ENCODE measurements at regions not wholly inside any gene's neighbourhood (a gene's known extent, or its start where the extent isn't known, plus 50 kb on each side); places are given as distances from the start of the nearest gene placed in this dataset.
"Not testable (repeated sequence)": the region's sequence is repeated elsewhere in the genome, so short reads cannot be mapped to it uniquely, and the experiment has no call there.

GRCh38 chr21:18000981-18001686 lies 182.0 kb upstream of the C21orf91 start:
- Histone ChIP-seq H3K36me3 (no peaks in the 10 kb centered on the region), H3K27me3 (ENCODE audit: insufficient read depth, low read depth, severe bottlenecking) (no peaks in the 10 kb centered on the region), H3K4me3 (ENCODE audit: low read depth, low read length) (no peak overlapping the region), H3K9me3 (ENCODE audit: severe bottlenecking) (peaks cover 2% of the 10 kb centered on the region), H3K27ac (no peak overlapping the region)
- no peak for TF ChIP-seq CTCF (IDR thresholded peaks at IDR 0.05; ENCODE audit: low read depth, low read length)
- no peak for DNase-seq

- H3K27ac ChIP-seq: not testable (repeated sequence)
Observed at GRCh38 chr21:17998599-17998998, 179.4 kb upstream of the C21orf91 start.

GRCh38 chr21:17989780-17990179 lies 170.6 kb upstream of the C21orf91 start:
- Histone ChIP-seq H3K9me3 (ENCODE audit: severe bottlenecking) (peaks cover 4% of the 10 kb centered on the region), H3K4me3 (ENCODE audit: low read depth, low read length) (no peak overlapping the region), H3K27ac (no peak overlapping the region), H3K27me3 (ENCODE audit: insufficient read depth, low read depth, severe bottlenecking) (no peaks in the 10 kb centered on the region), H3K36me3 (no peaks in the 10 kb centered on the region)
- no peak for DNase-seq
- TF ChIP-seq CTCF (IDR thresholded peaks at IDR 0.05; ENCODE audit: low read depth, low read length): no peak

More at GRCh38 chr21:17998599-17998998, 179.4 kb upstream of the C21orf91 start:
- H3K27me3 ChIP-seq (ENCODE audit: insufficient read depth, low read depth, severe bottlenecking); H3K9me3 ChIP-seq (ENCODE audit: severe bottlenecking); H3K36me3 ChIP-seq; DNase-seq; H3K4me3 ChIP-seq (ENCODE audit: low read depth, low read length): not testable (repeated sequence)

- H3K36me3 ChIP-seq: no peaks in the 10 kb centered on the region
- H3K4me3 ChIP-seq (ENCODE audit: low read depth, low read length): no peak overlapping the region
- H3K27ac ChIP-seq: no peak overlapping the region
- no peak for TF ChIP-seq CTCF (IDR thresholded peaks at IDR 0.05; ENCODE audit: low read depth, low read length)
- DNase-seq: no peak
- peaks cover 4% of the 10 kb centered on the region for H3K9me3 ChIP-seq (ENCODE audit: severe bottlenecking)
- H3K27me3 ChIP-seq (ENCODE audit: insufficient read depth, low read depth, severe bottlenecking): no peaks in the 10 kb centered on the region
Observed at GRCh38 chr21:17988102-17988437, 168.9 kb upstream of the C21orf91 start.

- H3K4me3 ChIP-seq (ENCODE audit: low read depth, low read length): no peak overlapping the region
- H3K27ac ChIP-seq: no peak overlapping the region
- peaks cover 4% of the 10 kb centered on the region for H3K9me3 ChIP-seq (ENCODE audit: severe bottlenecking)
- no peaks in the 10 kb centered on the region for H3K27me3 ChIP-seq (ENCODE audit: insufficient read depth, low read depth, severe bottlenecking)
- no peak for TF ChIP-seq CTCF (IDR thresholded peaks at IDR 0.05; ENCODE audit: low read depth, low read length)
- H3K36me3 ChIP-seq: no peaks in the 10 kb centered on the region
- DNase-seq: no peak
Observed at GRCh38 chr21:17987382-17988101, 168.4 kb upstream of the C21orf91 start.

- DNase-seq: no peak
- Histone ChIP-seq H3K4me3 (ENCODE audit: low read depth, low read length) (no peak overlapping the region), H3K27ac (no peak overlapping the region; the same call in 1 of the 2 replicates), H3K27me3 (ENCODE audit: insufficient read depth, low read depth, severe bottlenecking) (no peaks in the 10 kb centered on the region), H3K9me3 (ENCODE audit: severe bottlenecking) (no peaks in the 10 kb centered on the region), H3K36me3 (no peaks in the 10 kb centered on the region)
- no peak for TF ChIP-seq CTCF (IDR thresholded peaks at IDR 0.05; ENCODE audit: low read depth, low read length)
Observed at GRCh38 chr21:17981060-17981740, 162.0 kb upstream of the C21orf91 start.
